PFSK-1 (cell line): ENCODE measurements at regions not wholly inside any gene's neighbourhood (a gene's known extent, or its start where the extent isn't known, plus 50 kb on each side); places are given as distances from the start of the nearest gene placed in this dataset.

Experiments used
- FOXP2 ChIP-seq: optimal IDR thresholded peaks from 2 replicates; pipeline ENCODE3; 2011; ENCODE audit warnings: borderline replicate concordance, control low read depth, inconsistent platforms; ENCODE audit not compliant: insufficient read depth; ENCODE audit errors: extremely low read length, extremely low read depth
- POLR2AphosphoS5 ChIP-seq: IDR thresholded peaks from 2 replicates; pipeline ENCODE4 v1.6.1; 2012; ENCODE audit warnings: low read depth, mild to moderate bottlenecking, control low read depth, low read length, moderate library complexity
- SIN3A ChIP-seq: IDR thresholded peaks from 2 replicates; pipeline ENCODE4 v1.6.1; 2012; ENCODE audit warnings: mild to moderate bottlenecking, low read length, moderate library complexity, borderline replicate concordance; ENCODE audit not compliant: insufficient read depth
- TAF1 ChIP-seq: IDR thresholded peaks from 2 replicates; pipeline ENCODE4 v1.6.1; 2012; ENCODE audit warnings: low read length, control low read depth, borderline replicate concordance; ENCODE audit not compliant: insufficient read depth
- TF ChIP-seq, protein P1 (sequence below), 2 experiments: IDR thresholded peaks; 2 replicates each; pipeline versions ENCODE4 v1.6.1 to v1.8.0; 2011 to 2012; ENCODE audit warnings: low read depth in 2 of 2, low read length in 2 of 2, control low read depth in 1 of 2, inconsistent platforms in 1 of 2, mild to moderate bottlenecking in 1 of 2, moderate library complexity in 1 of 2; ENCODE audit not compliant: insufficient read depth in 1 of 2

DNA sequence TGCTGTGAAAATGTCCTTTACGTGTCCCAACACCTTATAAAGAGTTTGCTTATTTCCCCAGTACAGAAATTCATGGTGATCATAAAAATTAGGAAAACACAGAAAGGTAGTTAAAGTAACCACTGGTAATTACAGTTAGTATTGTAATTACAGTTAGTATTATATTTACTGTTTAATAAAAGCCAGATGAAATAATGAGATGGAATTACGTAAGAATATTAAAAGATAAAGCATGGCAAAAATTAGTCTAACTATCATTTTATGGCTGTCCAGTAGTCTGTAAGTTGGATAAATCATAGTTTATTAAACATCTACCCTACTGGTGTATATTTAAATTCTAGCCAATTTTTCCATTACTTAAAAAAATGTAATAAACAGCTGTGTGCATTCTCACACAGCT, 638.8 kb downstream of the ACTR3B start:
- no peak for TF ChIP-seq FOXP2
- no peak for TF ChIP-seq TAF1
- no peak for TF ChIP-seq SIN3A
- TF ChIP-seq, protein P1, sequence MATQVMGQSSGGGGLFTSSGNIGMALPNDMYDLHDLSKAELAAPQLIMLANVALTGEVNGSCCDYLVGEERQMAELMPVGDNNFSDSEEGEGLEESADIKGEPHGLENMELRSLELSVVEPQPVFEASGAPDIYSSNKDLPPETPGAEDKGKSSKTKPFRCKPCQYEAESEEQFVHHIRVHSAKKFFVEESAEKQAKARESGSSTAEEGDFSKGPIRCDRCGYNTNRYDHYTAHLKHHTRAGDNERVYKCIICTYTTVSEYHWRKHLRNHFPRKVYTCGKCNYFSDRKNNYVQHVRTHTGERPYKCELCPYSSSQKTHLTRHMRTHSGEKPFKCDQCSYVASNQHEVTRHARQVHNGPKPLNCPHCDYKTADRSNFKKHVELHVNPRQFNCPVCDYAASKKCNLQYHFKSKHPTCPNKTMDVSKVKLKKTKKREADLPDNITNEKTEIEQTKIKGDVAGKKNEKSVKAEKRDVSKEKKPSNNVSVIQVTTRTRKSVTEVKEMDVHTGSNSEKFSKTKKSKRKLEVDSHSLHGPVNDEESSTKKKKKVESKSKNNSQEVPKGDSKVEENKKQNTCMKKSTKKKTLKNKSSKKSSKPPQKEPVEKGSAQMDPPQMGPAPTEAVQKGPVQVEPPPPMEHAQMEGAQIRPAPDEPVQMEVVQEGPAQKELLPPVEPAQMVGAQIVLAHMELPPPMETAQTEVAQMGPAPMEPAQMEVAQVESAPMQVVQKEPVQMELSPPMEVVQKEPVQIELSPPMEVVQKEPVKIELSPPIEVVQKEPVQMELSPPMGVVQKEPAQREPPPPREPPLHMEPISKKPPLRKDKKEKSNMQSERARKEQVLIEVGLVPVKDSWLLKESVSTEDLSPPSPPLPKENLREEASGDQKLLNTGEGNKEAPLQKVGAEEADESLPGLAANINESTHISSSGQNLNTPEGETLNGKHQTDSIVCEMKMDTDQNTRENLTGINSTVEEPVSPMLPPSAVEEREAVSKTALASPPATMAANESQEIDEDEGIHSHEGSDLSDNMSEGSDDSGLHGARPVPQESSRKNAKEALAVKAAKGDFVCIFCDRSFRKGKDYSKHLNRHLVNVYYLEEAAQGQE (IDR thresholded peaks at IDR 0.05; ENCODE audit: insufficient read depth in 1 of 2, low read depth in 2 of 2, low read length in 2 of 2) = no peak
- no peak for TF ChIP-seq POLR2AphosphoS5

DNA sequence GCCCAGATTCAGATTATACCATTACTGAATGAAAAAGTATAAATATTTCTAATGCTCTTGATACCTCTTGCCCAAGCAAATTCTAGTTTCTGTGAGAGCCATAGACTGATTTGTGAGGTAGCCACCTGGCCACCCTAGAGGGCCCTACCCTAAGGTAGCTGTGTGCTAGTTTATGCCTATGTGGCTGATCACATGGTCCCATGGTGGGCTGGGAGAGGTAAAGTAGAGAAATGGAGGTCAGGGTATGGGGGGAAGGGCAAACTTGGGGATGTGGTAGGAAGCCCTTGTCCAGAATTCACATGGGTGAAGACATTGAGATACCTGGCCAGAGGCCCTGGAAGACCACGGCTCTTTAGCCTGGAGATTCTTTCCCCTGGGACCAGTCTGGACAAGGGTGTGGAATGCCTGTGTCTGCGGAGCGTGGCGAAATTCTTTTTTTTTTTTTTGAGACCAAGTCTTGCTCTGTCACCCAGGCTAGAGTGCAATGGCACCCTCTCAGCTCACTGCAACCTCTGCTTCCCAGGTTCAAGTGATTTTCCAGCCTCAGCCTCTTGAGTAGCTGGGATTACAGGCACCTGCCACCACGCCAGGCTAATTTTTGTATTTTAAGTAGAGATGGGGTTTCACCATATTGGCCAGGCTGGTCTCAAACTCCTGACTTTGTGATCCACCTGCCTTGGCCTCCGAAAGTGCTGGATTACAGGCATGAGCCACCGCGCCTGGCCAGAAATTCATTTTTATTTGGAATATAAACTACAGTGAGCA, 639.4 kb downstream of the ACTR3B start:
- TF ChIP-seq SIN3A (no peak), FOXP2 (no peak), POLR2AphosphoS5 (no peak), TAF1 (no peak)
- TF ChIP-seq, protein P1 (IDR thresholded peaks at IDR 0.05; ENCODE audit: insufficient read depth in 1 of 2, low read depth in 2 of 2, low read length in 2 of 2) = no peak

DNA sequence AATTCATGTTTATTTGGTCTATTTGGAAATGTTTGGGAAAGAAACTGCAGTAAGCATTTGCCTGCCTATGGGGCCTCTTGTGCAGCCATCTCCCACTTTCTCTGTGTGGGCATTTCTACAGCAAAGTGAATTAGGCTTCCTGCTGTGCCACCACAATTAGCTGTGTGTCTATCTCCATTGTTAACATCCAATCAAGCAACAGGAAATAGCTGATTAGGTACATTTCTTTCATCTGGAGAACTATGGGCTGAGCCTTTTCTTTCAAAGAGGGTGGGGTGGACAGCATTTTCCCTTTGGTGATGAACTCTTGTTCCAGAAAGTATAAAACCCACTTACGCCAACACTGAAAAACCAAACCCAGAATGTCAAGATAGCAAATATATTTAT, 640.0 kb downstream of the ACTR3B start:
- TF ChIP-seq, protein P1 (IDR thresholded peaks at IDR 0.05; ENCODE audit: insufficient read depth in 1 of 2, low read depth in 2 of 2, low read length in 2 of 2) = no peak
- TF ChIP-seq SIN3A (no peak), TAF1 (no peak), FOXP2 (no peak), POLR2AphosphoS5 (no peak)

DNA sequence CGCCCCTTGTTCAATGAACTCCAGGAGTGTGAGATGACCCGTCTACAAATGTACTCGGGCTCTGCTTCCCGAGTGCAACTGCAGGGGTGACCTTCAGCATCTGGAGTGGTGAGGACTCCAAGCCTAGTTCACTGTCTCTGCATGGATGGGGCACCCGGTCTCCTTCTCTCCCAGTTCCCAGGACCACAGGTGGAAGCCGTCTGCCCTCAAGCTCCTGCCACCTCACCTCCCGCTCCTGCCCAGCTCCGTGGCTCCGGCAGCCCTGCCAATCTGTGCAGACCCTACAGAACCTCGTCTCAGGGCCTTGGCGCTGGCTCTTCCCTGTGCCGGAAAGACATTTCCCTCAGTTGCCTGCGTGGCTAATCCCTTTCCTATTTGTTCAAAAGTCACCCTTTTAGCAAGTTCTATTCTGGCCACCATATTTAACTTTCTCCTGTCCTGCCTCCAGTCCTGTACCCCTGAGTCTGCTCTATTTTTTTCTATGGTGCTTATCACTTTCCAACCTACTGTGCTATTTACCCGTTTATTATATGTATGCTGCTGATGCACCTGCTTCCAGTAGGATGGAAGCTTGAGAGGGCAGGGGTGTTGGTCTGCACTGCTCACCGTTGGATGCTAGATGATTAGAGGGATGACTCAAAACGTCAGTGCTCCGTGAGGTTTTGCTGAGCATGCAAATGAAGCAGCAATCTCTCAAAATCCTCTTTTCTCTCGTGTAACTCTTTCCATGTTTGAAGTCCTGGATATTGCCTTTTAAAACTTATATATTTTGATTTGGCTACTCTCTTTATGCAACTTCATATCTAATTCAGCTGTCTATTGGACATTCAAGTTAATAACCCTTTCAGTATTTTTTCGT, 641.4 kb downstream of the ACTR3B start:
- no peak for TF ChIP-seq SIN3A
- no peak for TF ChIP-seq POLR2AphosphoS5
- TF ChIP-seq FOXP2 = no peak
- no peak for TF ChIP-seq TAF1
- TF ChIP-seq, protein P1 (IDR thresholded peaks at IDR 0.05; ENCODE audit: insufficient read depth in 1 of 2, low read depth in 2 of 2, low read length in 2 of 2) = no peak
